H1 (cell line): ENCODE measurements at regions not wholly inside any gene's neighbourhood (a gene's known extent, or its start where the extent isn't known, plus 50 kb on each side); places are given as distances from the start of the nearest gene placed in this dataset.

ENCODE experiments used
- CTCF ChIA-PET: fragments of 300-600 bp; sonication (Branson Sonifier 250); formaldehyde crosslinking; loops from one replicate; lab custom pipeline; 2021; ENCODE audit not compliant: partially characterized antibody; lab: Charles Lee
- POLR2A ChIA-PET: fragments of 300-600 bp; sonication (Branson Sonifier 250); formaldehyde crosslinking; loops from one replicate; lab custom pipeline; 2021; ENCODE audit warnings: inconsistent platforms; ENCODE audit not compliant: partially characterized antibody; lab: Charles Lee
- DNase-seq, 2 experiments: peaks; one replicate each; pipeline versions ENCODE4 v3.0.0 to v3.0.0-alpha.2; 2010 to 2022; ENCODE audit warnings: low spot score in 2 of 2, low read depth in 1 of 2, mixed read lengths in 1 of 2
- FAIRE-seq: peaks from 2 replicates; lab custom pipeline; 2011; peaks lifted over from hg19 to GRCh38; lab: Jason Lieb, UNC
- H2AFZ ChIP-seq: 2 replicates; pipeline ENCODE4 v1.8.1; 2012; ENCODE audit warnings: low read length, inconsistent platforms
- H2AK5ac ChIP-seq: 2 replicates; pipeline ENCODE4 v1.6.1; 2013; ENCODE audit warnings: low read depth, low read length
- H2BK120ac ChIP-seq: replicated peaks from 2 replicates; pipeline ENCODE3; 2013; ENCODE audit warnings: low read depth, low read length, inconsistent platforms
- H2BK12ac ChIP-seq: 2 replicates; pipeline ENCODE4 v1.6.1; 2013; ENCODE audit warnings: low read depth, low read length
- H2BK15ac ChIP-seq: 2 replicates; pipeline ENCODE4 v1.6.1; 2013; ENCODE audit warnings: low read length
- H2BK20ac ChIP-seq: 2 replicates; pipeline ENCODE4 v1.6.1; 2013; ENCODE audit warnings: low read length
- H2BK5ac ChIP-seq: 2 replicates; pipeline ENCODE4 v1.6.1; 2013; ENCODE audit warnings: low read depth, low read length
- H3K14ac ChIP-seq: 2 replicates; pipeline ENCODE4 v1.6.1; 2013; ENCODE audit warnings: inconsistent platforms; ENCODE audit not compliant: insufficient read length
- H3K18ac ChIP-seq: 2 replicates; pipeline ENCODE4 v1.6.1; 2013; ENCODE audit warnings: low read length; ENCODE audit errors: extremely low read depth
- H3K23ac ChIP-seq: 2 replicates; pipeline ENCODE4 v1.6.1; 2013; ENCODE audit warnings: inconsistent platforms; ENCODE audit not compliant: insufficient read length
- H3K23me2 ChIP-seq: 2 replicates; pipeline ENCODE4 v1.6.1; 2013; ENCODE audit warnings: low read depth, low read length
- H3K27ac ChIP-seq: 2 replicates; pipeline ENCODE4 v1.6.1; 2011; ENCODE audit warnings: low read depth, low read length, inconsistent platforms
- H3K27me3 ChIP-seq, 4 experiments: replicated peaks in 1 of 4; 1 replicate in 1 of 4; 2 replicates in 3 of 4; pipeline versions ENCODE4 v1.6.1 to v1.8.1; 2011 to 2013; ENCODE audit warnings: low read length in 3 of 4, mild to moderate bottlenecking in 3 of 4, inconsistent platforms in 2 of 4, mixed read lengths in 2 of 4, moderate library complexity in 1 of 4; ENCODE audit not compliant: control insufficient read depth in 3 of 4, insufficient read depth in 3 of 4; ENCODE audit errors: extremely low read depth in 1 of 4
- H3K36me3 ChIP-seq, 4 experiments: 2 replicates each; pipeline versions ENCODE4 v1.6.1 to v1.8.1; 2011 to 2013; ENCODE audit warnings: mild to moderate bottlenecking in 4 of 4, low read length in 3 of 4, moderate library complexity in 2 of 4, control low read depth in 1 of 4, inconsistent platforms in 1 of 4; ENCODE audit not compliant: insufficient read depth in 4 of 4, control insufficient read depth in 2 of 4
- H3K4ac ChIP-seq: replicated peaks from 2 replicates; pipeline ENCODE3; 2013; ENCODE audit warnings: low read length, low read depth, mixed read lengths, inconsistent platforms; ENCODE audit not compliant: insufficient read length
- H3K4me1 ChIP-seq, 4 experiments: replicated peaks in 1 of 4; 1 replicate in 1 of 4; 2 replicates in 3 of 4; pipeline versions ENCODE4 v1.6.1 to v1.8.1; 2011 to 2013; ENCODE audit warnings: low read length in 3 of 4, inconsistent platforms in 2 of 4, mixed read lengths in 1 of 4; ENCODE audit not compliant: insufficient read depth in 4 of 4, control insufficient read depth in 3 of 4
- H3K4me2 ChIP-seq, 2 experiments: 2 replicates each; pipeline versions ENCODE4 v1.6.1 to v1.8.1; 2011 to 2013; ENCODE audit warnings: low read depth in 2 of 2, low read length in 2 of 2, control low read depth in 1 of 2, inconsistent platforms in 1 of 2, mild to moderate bottlenecking in 1 of 2; ENCODE audit not compliant: insufficient read depth in 1 of 2
- H3K4me3 ChIP-seq, 4 experiments: fragments of 200-600, 300-600 bp in 1 of 4; sonication (generic), shearing (Covaris generic), sonication (Bioruptor Twin) in 1 of 4; 2 replicates each; pipeline versions ENCODE4 v1.5.1 to v1.8.1; 2011 to 2016; ENCODE audit warnings: low read length in 4 of 4, low read depth in 3 of 4, control low read depth in 2 of 4, inconsistent platforms in 2 of 4, mild to moderate bottlenecking in 2 of 4, mixed read lengths in 1 of 4, moderate library complexity in 1 of 4; ENCODE audit not compliant: insufficient read depth in 2 of 4; ENCODE audit errors: extremely low read depth in 1 of 4
- H3K56ac ChIP-seq: replicated peaks from 2 replicates; pipeline ENCODE3; 2013; ENCODE audit warnings: low read depth, mild to moderate bottlenecking, mixed read lengths, low read length, inconsistent platforms; ENCODE audit not compliant: insufficient read length
- H3K79me1 ChIP-seq: 2 replicates; pipeline ENCODE4 v1.6.1; 2013; ENCODE audit warnings: low read depth, low read length, control low read depth
- H3K79me2 ChIP-seq, 2 experiments: 2 replicates each; pipeline versions ENCODE4 v1.6.1 to v1.8.1; 2012 to 2013; ENCODE audit warnings: low read length in 2 of 2, mild to moderate bottlenecking in 2 of 2, inconsistent platforms in 1 of 2; ENCODE audit not compliant: insufficient read depth in 2 of 2, control insufficient read depth in 1 of 2
- H3K9ac ChIP-seq, 4 experiments: replicated peaks in 1 of 4; 1 replicate in 1 of 4; 2 replicates in 3 of 4; pipeline versions ENCODE4 v1.6.1 to v1.8.1; 2011 to 2013; ENCODE audit warnings: low read depth in 3 of 4, low read length in 3 of 4, control low read depth in 2 of 4, mild to moderate bottlenecking in 2 of 4, moderate library complexity in 2 of 4, inconsistent platforms in 1 of 4; ENCODE audit errors: extremely low read depth in 1 of 4
- H3K9me3 ChIP-seq, 2 experiments: 2 replicates each; pipeline versions ENCODE4 v1.6.1 to v1.8.1; 2012 to 2013; ENCODE audit warnings: mild to moderate bottlenecking in 2 of 2, moderate library complexity in 2 of 2, control low read depth in 1 of 2, inconsistent platforms in 1 of 2, low read depth in 1 of 2, low read length in 1 of 2, mixed read lengths in 1 of 2; ENCODE audit not compliant: insufficient read depth in 2 of 2
- H4K20me1 ChIP-seq, 2 experiments: replicated peaks in 1 of 2; 2 replicates each; pipeline versions ENCODE3 to v1.8.1; 2011 to 2013; ENCODE audit warnings: inconsistent platforms in 2 of 2, low read length in 2 of 2, mild to moderate bottlenecking in 1 of 2; ENCODE audit not compliant: insufficient read depth in 2 of 2, control insufficient read depth in 1 of 2
- H4K5ac ChIP-seq: 2 replicates; pipeline ENCODE4 v1.6.1; 2013; ENCODE audit warnings: low read length, low read depth, mixed read lengths, inconsistent platforms; ENCODE audit not compliant: insufficient read length
- H4K8ac ChIP-seq: 2 replicates; pipeline ENCODE4 v1.8.0; 2013; ENCODE audit warnings: mild to moderate bottlenecking, moderate library complexity, low read length, inconsistent platforms; ENCODE audit not compliant: insufficient read depth; ENCODE audit errors: extremely low read depth
- H4K91ac ChIP-seq: replicated peaks from 2 replicates; pipeline ENCODE3; 2013; ENCODE audit warnings: low read length, mixed read lengths, inconsistent platforms; ENCODE audit not compliant: insufficient read length
- CEBPB ChIP-seq: IDR thresholded peaks from 2 replicates; pipeline ENCODE4 v1.6.1; 2012; ENCODE audit warnings: low read depth, low read length
- MAFK ChIP-seq: IDR thresholded peaks from 2 replicates; pipeline ENCODE4 v1.6.1; 2012; ENCODE audit warnings: low read depth, mild to moderate bottlenecking, improper control_type of control experiment, low read length
- NRF1 ChIP-seq: IDR thresholded peaks from 2 replicates; pipeline ENCODE4 v1.6.1; 2011; ENCODE audit warnings: mild to moderate bottlenecking, low read depth, low read length, improper control_type of control experiment
- RXRA ChIP-seq: IDR thresholded peaks from 2 replicates; pipeline ENCODE4 v1.6.1; 2011; ENCODE audit warnings: low read depth, mild to moderate bottlenecking, low read length, moderate library complexity; ENCODE audit not compliant: insufficient read depth
- SIX5 ChIP-seq: IDR thresholded peaks from 2 replicates; pipeline ENCODE4 v1.6.1; 2011; ENCODE audit warnings: mild to moderate bottlenecking, low read depth, low read length
- WGBS, 2 experiments: shearing (Covaris generic) in 1 of 2; methylation state at CpG; one replicate each; pipeline versions ENCODE4 v1.1.6 to v1.1.7; 2013 to 2015; ENCODE audit warnings: low lambda C conversion rate in 2 of 2, mixed read lengths in 2 of 2, inconsistent platforms in 1 of 2, low coverage in 1 of 2, missing lambda C conversion rate in 1 of 2; ENCODE audit not compliant: insufficient replicate concordance in 2 of 2, insufficient coverage in 1 of 2, insufficient read length in 1 of 2; ENCODE audit errors: extremely low coverage in 1 of 2, missing lambda C conversion rate in 1 of 2; 5-methylcytosine and 5-hydroxymethylcytosine counted together

DNA sequence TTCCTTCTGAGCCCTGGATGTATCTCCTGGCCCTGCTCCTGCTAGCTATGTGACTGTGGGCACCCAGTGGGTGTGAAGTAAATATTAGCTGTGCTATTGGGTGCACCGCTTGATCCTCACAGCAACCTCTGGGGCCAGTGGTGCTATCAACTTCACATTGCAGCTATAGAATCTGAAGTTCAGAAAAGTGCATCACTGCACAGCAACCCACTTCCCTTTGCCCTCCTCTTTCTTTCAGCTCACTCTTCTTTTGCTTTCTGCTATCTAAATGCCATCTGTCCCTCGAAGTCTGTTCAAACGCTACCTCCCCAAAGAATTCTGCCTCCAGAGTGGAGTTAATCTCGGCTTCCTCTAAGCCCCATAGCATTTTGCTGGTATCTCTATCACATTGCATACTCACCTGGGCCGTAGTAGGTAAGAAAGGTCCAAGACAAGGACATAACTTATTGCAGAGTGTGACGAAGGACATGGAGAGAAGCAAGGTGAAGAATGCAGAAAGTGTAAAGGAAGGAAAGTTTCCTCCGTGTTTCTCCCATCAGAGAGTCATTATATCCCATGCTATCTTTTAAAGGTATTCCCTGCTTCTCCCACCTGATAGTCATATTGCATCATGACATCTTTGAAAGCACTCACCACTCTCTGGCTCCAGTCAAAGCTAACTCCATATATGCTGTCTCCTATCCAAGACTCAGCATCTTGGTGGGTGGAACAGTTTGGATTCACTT lies 57.1 kb upstream of the BCL6 start:
- no peak for FAIRE-seq
- H4K20me1 ChIP-seq, result no peaks in the 10 kb centered on the region
- H4K5ac ChIP-seq, result no peak overlapping the region
- no peak overlapping the region for H3K4ac ChIP-seq
- no peak overlapping the region for H2BK120ac ChIP-seq
- POLR2A ChIA-PET, result no interaction called here
- no peaks in the 10 kb centered on the region for H3K79me1 ChIP-seq
- H4K91ac ChIP-seq, result no peak overlapping the region
- no peak overlapping the region for H3K27ac ChIP-seq
- no peak overlapping the region for H2AFZ ChIP-seq
- no peaks in the 10 kb centered on the region for H3K23me2 ChIP-seq
- H2BK12ac ChIP-seq, result no peak overlapping the region
- no peak overlapping the region for H2AK5ac ChIP-seq
- DNase-seq, result no peak
- no peak overlapping the region for H3K23ac ChIP-seq
- no peak overlapping the region for H3K4me3 ChIP-seq
- no peak overlapping the region for H2BK5ac ChIP-seq
- H2BK15ac ChIP-seq, result no peak overlapping the region
- H3K14ac ChIP-seq, result no peak overlapping the region
- CTCF ChIA-PET, result interaction anchor here (0.7 to 1.6 kb wide), 3 partner anchors 9 to 53 kb away, joined by 3 to 5 read pairs (median 3); no protein-coding TSS in a partner anchor
- H3K18ac ChIP-seq, result no peak overlapping the region
- H3K4me1 ChIP-seq, result peaks cover 0 to 5% (median 1%) of the 10 kb centered on the region in 4 experiments; a peak in 2 of 7 replicates
- no peak overlapping the region for H2BK20ac ChIP-seq
- no peaks in the 10 kb centered on the region for H3K36me3 ChIP-seq
- H3K9me3 ChIP-seq, result no peaks in the 10 kb centered on the region
- H4K8ac ChIP-seq, result no peak overlapping the region
- 95% methylated on average over 7 of the region's 7 CpGs; no CpG with 5 or more reads in 1 of the 2 experiments for WGBS, 2 experiments
- no peaks in the 10 kb centered on the region for H3K27me3 ChIP-seq
- H3K56ac ChIP-seq, result no peak overlapping the region
- H3K79me2 ChIP-seq, result no peaks in the 10 kb centered on the region
- TF ChIP-seq SIX5 (no peak), NRF1 (no peak), CEBPB (no peak), MAFK (no peak), RXRA (no peak)
- H3K9ac ChIP-seq, result no peak overlapping the region
- no peak overlapping the region for H3K4me2 ChIP-seq
